CD4-positive, alpha-beta T cell (primary cell): ENCODE measurements at regions not wholly inside any gene's neighbourhood (a gene's known extent, or its start where the extent isn't known, plus 50 kb on each side); places are given as distances from the start of the nearest gene placed in this dataset.

Experiments
- ATAC-seq: fragments of 200-7000 bp; cut with Tn5 transposase; one replicate; pipeline ENCODE4 v1.10.0; 2022; ENCODE audit warnings: mild to moderate bottlenecking; ENCODE audit not compliant: poor library complexity
- CTCF ChIA-PET: fragments of 350-600 bp; sonication (Branson Sonifier 250); formaldehyde crosslinking; loops from one replicate; lab custom pipeline; 2021; ENCODE audit warnings: antibody characterized with exemption, inconsistent platforms; lab: Charles Lee
- POLR2A ChIA-PET: fragments of 350-600 bp; sonication (Branson Sonifier 250); formaldehyde crosslinking; loops from one replicate; lab custom pipeline; 2021; ENCODE audit warnings: antibody characterized with exemption, inconsistent platforms; lab: Charles Lee
- DNase-seq, 14 experiments: peaks; one replicate each; pipeline ENCODE4 v3.0.0-alpha.2; 2013 to 2020; ENCODE audit warnings: mixed read lengths in 2 of 14
- H3K27ac ChIP-seq, 2 donors: one replicate each; pipeline versions ENCODE4 v1.5.1 to v1.7.0; 2013; ENCODE audit warnings: low read length in 2 of 2, low read depth in 1 of 2, mild to moderate bottlenecking in 1 of 2
- H3K27me3 ChIP-seq, 2 experiments: 1 replicate in 1 of 2; 2 replicates in 1 of 2; pipeline versions ENCODE4 v1.6.1 to v1.7.0; 2013; ENCODE audit warnings: low read length in 2 of 2, control low read depth in 1 of 2, mild to moderate bottlenecking in 1 of 2, moderate library complexity in 1 of 2; ENCODE audit not compliant: insufficient read depth in 2 of 2, control insufficient read depth in 1 of 2
- H3K36me3 ChIP-seq: one replicate; pipeline ENCODE4 v1.6.1; 2013; ENCODE audit warnings: low read length, control low read depth; ENCODE audit not compliant: insufficient read depth
- H3K4me1 ChIP-seq: one replicate; pipeline ENCODE4 v1.6.1; 2013; ENCODE audit warnings: low read length, control low read depth; ENCODE audit not compliant: insufficient read depth
- H3K4me3 ChIP-seq: one replicate; pipeline ENCODE4 v1.5.1; 2013; ENCODE audit warnings: mild to moderate bottlenecking, low read length, moderate library complexity
- H3K9me3 ChIP-seq, 2 experiments: 1 replicate in 1 of 2; 2 replicates in 1 of 2; pipeline versions ENCODE4 v1.6.1 to v1.7.0; 2013; ENCODE audit warnings: low read length in 2 of 2, mild to moderate bottlenecking in 2 of 2, control low read depth in 1 of 2, moderate library complexity in 1 of 2; ENCODE audit not compliant: control insufficient read depth in 1 of 2, insufficient read depth in 1 of 2
- H3K27ac Mint-ChIP-seq: one replicate; pipeline ENCODE4 v1.8.0; 2020; ENCODE audit warnings: mixed read lengths
- H3K27me3 Mint-ChIP-seq: one replicate; pipeline ENCODE4 v1.8.0; 2021; ENCODE audit warnings: mixed read lengths
- H3K36me3 Mint-ChIP-seq: one replicate; pipeline ENCODE4 v1.8.0; 2021; ENCODE audit warnings: low read depth, mixed read lengths
- H3K4me1 Mint-ChIP-seq: one replicate; pipeline ENCODE4 v1.8.0; 2021; ENCODE audit warnings: low read depth, mixed read lengths
- H3K4me3 Mint-ChIP-seq: one replicate; pipeline ENCODE4 v1.8.0; 2020; ENCODE audit warnings: mild to moderate bottlenecking, mixed read lengths
- H3K9me3 Mint-ChIP-seq: one replicate; pipeline ENCODE4 v1.8.0; 2020; ENCODE audit warnings: mixed read lengths
- intact Hi-C, 2 experiments: fragments of 100-400 bp; cut with DNase I in 1 of 2; cut with micrococcal nuclease in 1 of 2; formaldehyde crosslinking; loops; one replicate each; pipeline versions ENCODE4 v1.15.1 to v1.9.0; 2023 to 2025; cut with DNase I, micrococcal nuclease
- TF ChIP-seq, protein P1 (sequence below): fragments of 200-600 bp; IDR thresholded peaks from one replicate; pipeline ENCODE4 v1.8.0; 2022; ENCODE audit warnings: antibody characterized with exemption, mild to moderate bottlenecking

DNA sequence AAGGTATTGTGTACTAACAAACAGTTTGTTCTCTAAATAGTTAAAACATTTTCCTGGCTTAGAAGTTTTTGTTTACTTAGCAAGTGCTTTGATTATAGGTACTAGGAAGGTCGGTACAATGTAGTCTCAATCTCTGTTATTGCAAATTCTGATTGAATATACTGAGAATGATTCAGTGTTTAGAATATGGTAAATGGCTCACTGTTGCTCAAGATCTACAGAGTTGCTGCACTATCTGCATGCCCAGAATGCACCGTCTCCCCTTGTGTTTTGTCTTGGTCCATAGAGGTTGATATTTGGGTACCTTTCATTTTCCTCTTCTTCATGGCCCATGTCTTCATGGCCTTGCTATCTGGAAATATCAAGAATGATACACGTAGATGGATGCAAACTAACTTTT lies 99.6 kb downstream of the KLF6 start:
- H3K27ac Mint-ChIP-seq: no peak overlapping the region
- DNase-seq (no peak), ATAC-seq (no peak)
- ChIA-PET POLR2A (no interaction called here), CTCF (no interaction called here)
- no peaks in the 10 kb centered on the region for H3K36me3 ChIP-seq
- TF ChIP-seq, protein P1, sequence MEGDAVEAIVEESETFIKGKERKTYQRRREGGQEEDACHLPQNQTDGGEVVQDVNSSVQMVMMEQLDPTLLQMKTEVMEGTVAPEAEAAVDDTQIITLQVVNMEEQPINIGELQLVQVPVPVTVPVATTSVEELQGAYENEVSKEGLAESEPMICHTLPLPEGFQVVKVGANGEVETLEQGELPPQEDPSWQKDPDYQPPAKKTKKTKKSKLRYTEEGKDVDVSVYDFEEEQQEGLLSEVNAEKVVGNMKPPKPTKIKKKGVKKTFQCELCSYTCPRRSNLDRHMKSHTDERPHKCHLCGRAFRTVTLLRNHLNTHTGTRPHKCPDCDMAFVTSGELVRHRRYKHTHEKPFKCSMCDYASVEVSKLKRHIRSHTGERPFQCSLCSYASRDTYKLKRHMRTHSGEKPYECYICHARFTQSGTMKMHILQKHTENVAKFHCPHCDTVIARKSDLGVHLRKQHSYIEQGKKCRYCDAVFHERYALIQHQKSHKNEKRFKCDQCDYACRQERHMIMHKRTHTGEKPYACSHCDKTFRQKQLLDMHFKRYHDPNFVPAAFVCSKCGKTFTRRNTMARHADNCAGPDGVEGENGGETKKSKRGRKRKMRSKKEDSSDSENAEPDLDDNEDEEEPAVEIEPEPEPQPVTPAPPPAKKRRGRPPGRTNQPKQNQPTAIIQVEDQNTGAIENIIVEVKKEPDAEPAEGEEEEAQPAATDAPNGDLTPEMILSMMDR: no peak
- no peaks in the 10 kb centered on the region for H3K27me3 Mint-ChIP-seq
- H3K4me1 Mint-ChIP-seq: no peaks in the 10 kb centered on the region
- H3K27ac ChIP-seq: no peak overlapping the region
- H3K4me3 Mint-ChIP-seq: no peak overlapping the region
- H3K4me3 ChIP-seq: no peak overlapping the region
- H3K36me3 Mint-ChIP-seq: no peaks in the 10 kb centered on the region
- no peaks in the 10 kb centered on the region for H3K4me1 ChIP-seq
- H3K27me3 ChIP-seq: no peaks in the 10 kb centered on the region
- intact Hi-C loops: no loop called here
- H3K9me3 Mint-ChIP-seq: no peaks in the 10 kb centered on the region
- no peaks in the 10 kb centered on the region for H3K9me3 ChIP-seq

DNA sequence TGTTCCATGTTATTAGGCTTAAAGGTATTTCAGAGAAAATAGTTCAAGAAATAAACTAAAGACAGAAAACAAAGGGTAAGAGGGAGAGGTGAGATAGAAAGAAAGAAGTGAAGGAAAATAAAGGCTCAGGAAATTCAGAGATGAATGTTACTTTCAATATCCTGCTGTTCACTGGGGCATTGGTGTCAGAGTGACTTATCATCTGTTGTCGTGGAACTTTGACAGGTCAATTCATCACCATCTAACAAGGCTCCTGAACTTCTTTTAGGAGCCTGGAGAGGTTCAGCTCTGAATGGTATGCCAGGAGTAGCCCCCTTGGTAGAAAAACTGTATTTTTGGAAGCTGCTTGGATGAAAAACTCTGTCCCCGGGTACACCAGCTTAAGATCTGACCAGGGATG lies 100.1 kb downstream of the KLF6 start:
- H3K27ac ChIP-seq: no peak overlapping the region
- ATAC-seq: no peak
- H3K4me3 ChIP-seq: no peak overlapping the region
- no peak for DNase-seq
- H3K27ac Mint-ChIP-seq: no peak overlapping the region
- ChIA-PET CTCF (no interaction called here), POLR2A (no interaction called here)
- H3K27me3 ChIP-seq: no peaks in the 10 kb centered on the region
- no peaks in the 10 kb centered on the region for H3K27me3 Mint-ChIP-seq
- no peak overlapping the region for H3K4me3 Mint-ChIP-seq
- H3K36me3 ChIP-seq: no peaks in the 10 kb centered on the region
- H3K36me3 Mint-ChIP-seq: no peaks in the 10 kb centered on the region
- intact Hi-C loops: no loop called here
- no peaks in the 10 kb centered on the region for H3K9me3 ChIP-seq
- H3K4me1 Mint-ChIP-seq: no peaks in the 10 kb centered on the region
- TF ChIP-seq, protein P1: no peak
- H3K4me1 ChIP-seq: no peaks in the 10 kb centered on the region
- H3K9me3 Mint-ChIP-seq: no peaks in the 10 kb centered on the region

DNA sequence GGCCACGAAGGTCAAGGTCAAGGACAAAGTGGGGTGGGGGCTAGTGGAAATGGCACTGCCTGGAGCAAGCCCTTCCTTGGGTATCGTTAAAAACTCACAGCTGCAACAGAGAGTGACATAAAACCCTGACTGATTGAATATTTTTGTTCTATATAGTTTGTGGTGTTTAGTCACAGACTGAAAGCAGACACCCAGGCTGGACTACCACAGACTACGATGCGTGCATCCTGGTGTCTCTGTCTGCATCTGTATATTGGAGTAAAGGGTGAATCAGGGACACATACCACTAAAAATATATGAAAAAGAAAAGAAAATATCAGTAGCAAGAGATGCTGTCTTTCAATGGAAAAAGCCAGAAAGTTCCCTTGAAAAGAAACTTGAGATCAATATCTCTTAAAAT lies 101.4 kb downstream of the KLF6 start:
- H3K27ac ChIP-seq: no peak overlapping the region
- ATAC-seq (no peak), DNase-seq (no peak)
- Mint-ChIP-seq H3K4me3 (no peak overlapping the region), H3K36me3 (no peaks in the 10 kb centered on the region), H3K27me3 (no peaks in the 10 kb centered on the region), H3K4me1 (no peaks in the 10 kb centered on the region), H3K27ac (no peak overlapping the region), H3K9me3 (no peaks in the 10 kb centered on the region)
- ChIA-PET POLR2A (no interaction called here), CTCF (no interaction called here)
- H3K4me3 ChIP-seq: no peak overlapping the region
- no peaks in the 10 kb centered on the region for H3K9me3 ChIP-seq
- no peaks in the 10 kb centered on the region for H3K27me3 ChIP-seq
- TF ChIP-seq, protein P1: no peak
- intact Hi-C loops: no loop called here
- H3K4me1 ChIP-seq: no peaks in the 10 kb centered on the region
- no peaks in the 10 kb centered on the region for H3K36me3 ChIP-seq
